ENCODE measurements at regions not wholly inside any gene's neighbourhood (a gene's known extent, or its start where the extent isn't known, plus 50 kb on each side); places are given as distances from the start of the nearest gene placed in this dataset.

- ChIA-PET POLR2A (no interaction called here), SMC1A (ENCODE audit: uncharacterized antibody, unreplicated experiment) (no interaction called here), RAD21 (ENCODE audit: unreplicated experiment) (no interaction called here), CTCF (no interaction called here)
- DNase-seq (ENCODE audit: low read depth, low spot score) (no peak), FAIRE-seq (no peak), ATAC-seq (no peak)
- Histone ChIP-seq H3K36me3 (ENCODE audit: control insufficient read depth in 2 of 2, insufficient read depth in 2 of 2, low read length in 1 of 2) (no peaks in the 10 kb centered on the region), H4K20me1 (ENCODE audit: control insufficient read depth, insufficient read depth) (no peaks in the 10 kb centered on the region), H3K4me1 (ENCODE audit: control insufficient read depth, insufficient read depth, low read length) (no peaks in the 10 kb centered on the region), H3K9me3 (replicated peaks; ENCODE audit: control insufficient read depth, insufficient read depth, low read length) (no peaks in the 10 kb centered on the region), H3K4me3 (no peak overlapping the region), H3K27ac (ENCODE audit: control insufficient read depth, insufficient read depth) (no peak overlapping the region), H2AFZ (ENCODE audit: control insufficient read depth, low read depth, low read length) (no peak overlapping the region), H3K9ac (ENCODE audit: control insufficient read depth, insufficient read depth, low read length) (no peak overlapping the region), H3K79me2 (ENCODE audit: control insufficient read depth, insufficient read depth, low read length) (no peaks in the 10 kb centered on the region), H3K4me2 (ENCODE audit: control insufficient read depth, insufficient read depth) (no peak overlapping the region), H3K27me3 (replicated peaks in 1 of 2; ENCODE audit: control insufficient read depth in 2 of 2, insufficient read depth in 2 of 2, low read length in 1 of 2) (peaks cover 0 to 2% of the 10 kb centered on the region in 2 experiments; a peak in 1 of 4 replicates)
- 45% methylated on average over 7 of the region's 7 CpGs for WGBS (ENCODE audit: insufficient coverage, insufficient replicate concordance, low lambda C conversion rate, missing lambda C conversion rate)
- no TSS peak for BruUV-seq (replicated peaks)
- in situ Hi-C loops (cut with MboI) (no loop called here), intact Hi-C loops (cut with micrococcal nuclease; ENCODE audit: unreplicated experiment) (no loop called here)
- TF ChIP-seq BCLAF1 (IDR thresholded peaks at IDR 0.05) (no peak), ATF7 (IDR thresholded peaks at IDR 0.05; ENCODE audit: low read depth) (no peak), NRF1 (conservative IDR thresholded peaks at IDR 0.05; ENCODE audit: low read depth, low read length) (no peak), JUND (IDR thresholded peaks at IDR 0.05; ENCODE audit: low read depth, low read length) (no peak), ZNF592 (IDR thresholded peaks at IDR 0.05) (no peak), BRCA1 (IDR thresholded peaks at IDR 0.05; ENCODE audit: low read depth, low read length) (no peak), FOXM1 (IDR thresholded peaks at IDR 0.05; ENCODE audit: low read depth, low read length) (no peak), IRF3 (IDR thresholded peaks at IDR 0.05) (no peak), PML (IDR thresholded peaks at IDR 0.05; ENCODE audit: low read length) (no peak), EP300 (IDR thresholded peaks at IDR 0.05; ENCODE audit: borderline replicate concordance in 1 of 2, control insufficient read depth in 1 of 2, low read depth in 2 of 2, low read length in 2 of 2) (no peak), KLF5 (IDR thresholded peaks at IDR 0.05; ENCODE audit: partially characterized antibody) (no peak), SIX5 (IDR thresholded peaks at IDR 0.05; ENCODE audit: low read depth, low read length, severe bottlenecking) (no peak), ZNF622 (IDR thresholded peaks at IDR 0.05) (no peak), PBX3 (IDR thresholded peaks at IDR 0.05; ENCODE audit: insufficient replicate concordance, low read depth, low read length) (no peak), CHD1 (IDR thresholded peaks at IDR 0.05; ENCODE audit: low read depth, low read length) (no peak), EGR1 (IDR thresholded peaks at IDR 0.05; ENCODE audit: borderline replicate concordance in 1 of 2, low read depth in 2 of 2, low read length in 2 of 2) (no peak)
Observed at GRCh38 chr6:1113916-1114540, 197.9 kb upstream of the FOXQ1 start.

All from GM12878 (cell line).